ENCODE measurements at regions not wholly inside any gene's neighbourhood (a gene's known extent, or its start where the extent isn't known, plus 50 kb on each side); places are given as distances from the start of the nearest gene placed in this dataset.

DNA sequence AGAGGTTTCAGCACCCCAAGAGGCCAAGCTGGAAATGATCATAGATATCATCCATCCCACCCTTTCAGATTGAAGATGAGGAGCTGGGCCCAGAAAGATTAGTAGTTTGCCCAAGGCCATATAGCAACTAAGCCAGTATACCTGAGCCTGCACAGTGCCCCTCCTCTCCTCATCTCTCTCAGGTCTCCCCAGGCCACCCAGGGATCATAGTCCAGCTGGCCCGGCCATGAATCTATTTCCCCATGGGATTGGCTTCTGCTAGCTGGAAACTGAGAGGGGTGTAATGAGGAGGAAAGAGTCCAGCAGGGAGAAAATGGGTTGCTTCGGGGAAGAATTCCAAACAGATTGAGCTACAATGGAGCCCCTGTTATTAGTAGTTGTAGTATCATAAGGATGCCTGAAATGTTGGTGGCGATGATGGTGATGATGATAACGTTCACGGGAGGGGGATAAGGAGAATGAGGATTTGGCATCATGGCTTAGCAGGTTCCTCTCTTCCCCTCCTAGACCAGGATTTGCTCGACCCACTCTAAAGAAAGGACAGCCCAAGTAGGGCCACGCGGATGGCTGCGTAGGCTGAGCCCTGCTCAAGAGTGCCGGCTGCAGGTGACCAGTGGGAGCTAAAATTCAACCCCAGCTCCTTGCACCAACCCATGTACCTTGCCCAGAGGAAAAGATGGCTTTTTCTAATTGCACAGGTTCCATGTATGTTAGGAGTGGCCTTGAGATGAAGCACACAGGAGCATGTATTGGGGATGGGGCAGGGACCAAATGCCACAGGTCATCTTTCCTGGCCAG lies 117.8 kb upstream of the PJA1 start:
- H3K4me3 ChIP-seq = no peak overlapping the region
- TF ChIP-seq POLR2A (IDR thresholded peaks at IDR 0.05) = no peak
- TF ChIP-seq, protein P1, sequence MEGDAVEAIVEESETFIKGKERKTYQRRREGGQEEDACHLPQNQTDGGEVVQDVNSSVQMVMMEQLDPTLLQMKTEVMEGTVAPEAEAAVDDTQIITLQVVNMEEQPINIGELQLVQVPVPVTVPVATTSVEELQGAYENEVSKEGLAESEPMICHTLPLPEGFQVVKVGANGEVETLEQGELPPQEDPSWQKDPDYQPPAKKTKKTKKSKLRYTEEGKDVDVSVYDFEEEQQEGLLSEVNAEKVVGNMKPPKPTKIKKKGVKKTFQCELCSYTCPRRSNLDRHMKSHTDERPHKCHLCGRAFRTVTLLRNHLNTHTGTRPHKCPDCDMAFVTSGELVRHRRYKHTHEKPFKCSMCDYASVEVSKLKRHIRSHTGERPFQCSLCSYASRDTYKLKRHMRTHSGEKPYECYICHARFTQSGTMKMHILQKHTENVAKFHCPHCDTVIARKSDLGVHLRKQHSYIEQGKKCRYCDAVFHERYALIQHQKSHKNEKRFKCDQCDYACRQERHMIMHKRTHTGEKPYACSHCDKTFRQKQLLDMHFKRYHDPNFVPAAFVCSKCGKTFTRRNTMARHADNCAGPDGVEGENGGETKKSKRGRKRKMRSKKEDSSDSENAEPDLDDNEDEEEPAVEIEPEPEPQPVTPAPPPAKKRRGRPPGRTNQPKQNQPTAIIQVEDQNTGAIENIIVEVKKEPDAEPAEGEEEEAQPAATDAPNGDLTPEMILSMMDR (IDR thresholded peaks at IDR 0.05) = no peak
- intact Hi-C loops (cut with DNase I) = no loop called here
- H3K27ac ChIP-seq = no peak overlapping the region
- H3K36me3 ChIP-seq = no peaks in the 10 kb centered on the region
- no peak for DNase-seq
- H3K27me3 ChIP-seq = peaks cover 0 to 4% (median 0%) of the 10 kb centered on the region in 4 donors
- 74 to 87% methylated on average over 5 to 9 of the region's 10 CpGs for WGBS, 2 donors
- H3K4me1 ChIP-seq = peaks cover 6 to 30% (median 11%) of the 10 kb centered on the region in 3 donors
- H3K9me3 ChIP-seq = no peaks in the 10 kb centered on the region

DNA sequence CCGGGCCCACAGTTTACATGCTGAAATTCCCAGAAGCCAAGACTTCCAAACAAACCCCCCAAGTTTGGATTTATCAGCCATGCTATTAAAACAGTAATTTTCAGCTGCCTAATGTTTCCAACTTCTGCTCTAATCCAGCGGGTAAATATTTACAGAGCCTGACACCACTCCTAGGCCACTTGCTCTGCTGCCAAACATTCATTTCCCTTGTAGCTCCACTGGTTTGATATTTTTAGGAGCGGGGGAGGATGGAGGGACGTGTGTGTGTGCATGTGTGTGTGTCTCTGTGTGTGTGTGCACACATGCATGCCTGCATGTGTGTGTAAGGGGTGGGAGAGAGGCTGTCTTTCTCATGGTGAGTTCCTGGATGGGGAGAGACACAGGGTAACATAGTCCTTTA lies 115.7 kb upstream of the PJA1 start:
- Histone ChIP-seq H3K4me1 (peaks cover 4 to 26% (median 7%) of the 10 kb centered on the region in 3 donors), H3K9me3 (no peaks in the 10 kb centered on the region), H3K36me3 (no peaks in the 10 kb centered on the region), H3K4me3 (no peak overlapping the region), H3K27me3 (peaks cover 0 to 4% (median 0%) of the 10 kb centered on the region in 4 donors), H3K27ac (no peak overlapping the region)
- 3 to 71% methylated on average over 2 to 4 of the region's 4 CpGs for WGBS, 2 donors
- no peak for TF ChIP-seq POLR2A (IDR thresholded peaks at IDR 0.05)
- TF ChIP-seq, protein P1 (IDR thresholded peaks at IDR 0.05) = no peak
- DNase-seq = no peak
- intact Hi-C loops (cut with DNase I) = no loop called here

DNA sequence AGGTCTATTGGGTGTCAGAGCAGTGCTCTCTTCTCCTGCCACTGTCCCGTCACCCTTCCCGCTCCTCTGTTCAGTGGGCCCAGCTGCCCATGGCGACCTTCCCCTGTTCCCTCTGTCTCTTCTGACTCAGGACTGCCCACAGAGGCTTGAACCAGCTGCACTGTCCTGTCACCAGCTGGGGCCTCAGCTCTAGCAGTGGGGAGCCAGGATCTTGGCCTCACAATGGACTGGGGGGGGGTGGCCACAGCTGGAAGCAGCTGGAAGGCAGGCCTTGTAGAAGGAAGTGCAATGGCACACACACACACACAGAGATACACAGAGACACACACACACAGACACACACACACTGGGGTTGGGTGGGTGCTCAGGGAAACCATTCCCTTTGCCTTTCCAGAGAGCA lies 114.0 kb upstream of the PJA1 start:
- Histone ChIP-seq H3K27me3 (no peaks in the 10 kb centered on the region), H3K27ac (no peak overlapping the region), H3K36me3 (no peaks in the 10 kb centered on the region), H3K4me1 (peaks cover 0 to 13% (median 0%) of the 10 kb centered on the region in 3 donors), H3K9me3 (no peaks in the 10 kb centered on the region), H3K4me3 (no peak overlapping the region)
- WGBS, 2 donors = 82% methylated on average over 2 of the region's 3 CpGs; no CpG with 5 or more reads in 1 of the 2 donors
- intact Hi-C loops (cut with DNase I) = no loop called here
- DNase-seq = no peak
- no peak for TF ChIP-seq POLR2A (IDR thresholded peaks at IDR 0.05)
- TF ChIP-seq, protein P1 (IDR thresholded peaks at IDR 0.05) = no peak

DNA sequence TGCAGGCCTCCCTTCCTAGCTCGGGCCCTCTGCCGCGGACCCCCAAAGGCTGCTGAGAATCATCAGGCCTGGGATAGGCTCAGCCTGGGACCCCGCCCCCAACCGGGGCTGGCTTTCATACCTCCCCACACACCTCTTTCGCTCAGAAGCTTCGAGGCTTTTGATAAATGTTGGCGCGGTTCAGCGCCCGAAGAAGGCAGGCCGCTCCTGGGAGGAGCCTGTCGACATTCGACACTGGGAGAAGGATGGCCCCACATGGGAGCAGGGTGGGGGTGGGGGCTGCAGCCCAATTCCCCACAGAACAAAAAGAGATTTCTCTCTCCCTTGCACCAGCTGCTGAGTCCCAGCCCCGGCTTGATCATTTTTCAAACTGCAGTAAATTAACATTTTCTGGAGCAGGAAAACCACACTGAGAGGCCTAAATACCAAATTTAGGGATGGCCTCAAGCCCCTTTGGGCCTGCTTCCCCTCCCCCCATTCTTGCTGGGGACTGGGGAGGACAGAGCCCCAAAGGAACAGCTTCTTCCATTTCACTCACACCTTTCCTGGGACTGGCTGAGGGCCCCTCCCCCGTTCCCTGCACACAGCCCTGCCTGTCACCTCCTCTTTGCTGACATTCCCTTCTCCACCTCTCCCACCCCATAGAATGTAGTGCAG lies 112.9 kb upstream of the PJA1 start:
- 51% methylated on average over 3 of the region's 16 CpGs; no CpG with 5 or more reads in 1 of the 2 donors for WGBS, 2 donors
- Histone ChIP-seq H3K36me3 (no peaks in the 10 kb centered on the region), H3K27me3 (no peaks in the 10 kb centered on the region), H3K27ac (no peak overlapping the region), H3K4me3 (no peak overlapping the region), H3K9me3 (no peaks in the 10 kb centered on the region), H3K4me1 (peaks cover 0 to 13% (median 0%) of the 10 kb centered on the region in 3 donors)
- no peak for DNase-seq
- TF ChIP-seq, protein P1 (IDR thresholded peaks at IDR 0.05) = no peak
- TF ChIP-seq POLR2A (IDR thresholded peaks at IDR 0.05) = no peak
- intact Hi-C loops (cut with DNase I) = no loop called here

DNA sequence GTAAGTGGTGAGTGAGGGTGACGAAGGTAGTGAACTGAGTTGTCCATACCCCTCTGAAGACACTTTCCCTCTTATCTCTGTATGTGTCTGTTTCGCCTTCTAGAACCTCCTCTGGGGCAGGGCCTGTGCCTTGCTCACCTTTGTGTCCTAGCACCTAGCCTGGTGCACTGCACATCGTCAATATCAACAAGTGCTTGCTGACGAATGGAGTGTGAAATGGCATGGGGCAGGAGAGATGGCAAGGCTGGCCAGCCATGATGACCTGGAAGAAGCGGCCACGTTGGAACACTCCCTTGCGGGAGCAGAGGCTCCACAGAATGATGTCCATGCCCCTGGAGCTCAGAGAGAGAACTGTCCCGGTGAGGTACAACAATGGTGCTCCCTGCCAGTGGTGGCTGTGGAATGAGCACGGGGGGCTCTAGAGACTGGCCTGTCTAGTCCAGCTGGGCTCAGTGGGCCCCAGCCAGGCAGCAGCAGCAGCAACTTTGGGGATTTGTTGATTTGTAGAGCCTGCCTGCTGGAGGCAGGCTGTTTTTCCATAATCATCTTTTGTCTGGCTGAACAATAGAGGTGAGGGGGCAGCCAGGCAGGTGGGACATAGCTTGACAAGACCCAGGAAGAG lies 112.2 kb upstream of the PJA1 start:
- Histone ChIP-seq H3K9me3 (no peaks in the 10 kb centered on the region), H3K27me3 (no peaks in the 10 kb centered on the region)
- WGBS, 2 donors = 75 to 92% methylated on average over 2 to 4 of the region's 9 CpGs

More for the DNA sequence above, 112.2 kb upstream of the PJA1 start:
- Histone ChIP-seq H3K4me3 (no peak overlapping the region), H3K4me1 (peaks cover 0 to 13% (median 0%) of the 10 kb centered on the region in 3 donors), H3K36me3 (no peaks in the 10 kb centered on the region), H3K27ac (no peak overlapping the region)
- no peak for DNase-seq
- intact Hi-C loops (cut with DNase I) = no loop called here
- TF ChIP-seq, protein P1 (IDR thresholded peaks at IDR 0.05) = no peak
- TF ChIP-seq POLR2A (IDR thresholded peaks at IDR 0.05) = no peak
